ENCODE measurements at regions not wholly inside any gene's neighbourhood (a gene's known extent, or its start where the extent isn't known, plus 50 kb on each side); places are given as distances from the start of the nearest gene placed in this dataset.

DNA sequence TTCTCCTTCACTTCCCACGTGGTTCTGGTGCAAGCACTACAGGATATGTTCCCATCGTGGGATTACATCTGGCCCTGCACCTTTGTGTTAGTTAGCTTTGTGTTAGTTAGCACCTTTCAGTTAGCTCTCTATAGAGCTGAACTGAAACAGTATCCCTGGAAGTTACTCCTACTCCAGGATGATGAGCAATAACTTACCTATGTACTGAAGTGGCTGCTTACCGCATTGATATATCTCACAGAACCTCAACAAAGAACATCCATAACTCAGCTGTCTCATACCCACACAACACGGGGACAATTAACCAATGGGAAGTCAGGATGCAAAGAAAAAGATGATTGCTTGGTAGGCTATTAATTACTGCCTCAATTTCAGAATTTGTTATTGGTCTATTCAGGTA is 146.6 kb downstream of the ASCL4 start:
- no peak for TF ChIP-seq YY1 (IDR thresholded peaks at IDR 0.05; ENCODE audit: low read depth)
- TF ChIP-seq MAX (IDR thresholded peaks at IDR 0.05): no peak
- TF ChIP-seq EGR1 (IDR thresholded peaks at IDR 0.05): no peak
- TF ChIP-seq TAF1 (IDR thresholded peaks at IDR 0.05; ENCODE audit: low read depth): no peak
- no peak for TF ChIP-seq CREB1 (IDR thresholded peaks at IDR 0.05; ENCODE audit: low read depth)
- TF ChIP-seq CEBPB (IDR thresholded peaks at IDR 0.05): no peak
- no peak for TF ChIP-seq EP300 (IDR thresholded peaks at IDR 0.05; ENCODE audit: borderline replicate concordance)
- TF ChIP-seq FOXM1 (IDR thresholded peaks at IDR 0.05; ENCODE audit: borderline replicate concordance, low read depth): no peak
- TF ChIP-seq TCF12 (IDR thresholded peaks at IDR 0.05; ENCODE audit: low read depth): no peak
- TF ChIP-seq REST (IDR thresholded peaks at IDR 0.05; ENCODE audit: low read depth): no peak
- TF ChIP-seq NFIC (IDR thresholded peaks at IDR 0.05): no peak

Measured in Ishikawa (cell line).